ENCODE measurements at regions not wholly inside any gene's neighbourhood (a gene's known extent, or its start where the extent isn't known, plus 50 kb on each side); places are given as distances from the start of the nearest gene placed in this dataset.

GRCh38 chr1:244302876-244303609, 148.7 kb downstream of the ADSS2 start:
- no peaks in the 10 kb centered on the region for H3K36me3 ChIP-seq (ENCODE audit: control insufficient read depth in 4 of 4, insufficient read depth in 3 of 4, low read depth in 1 of 4, low read length in 3 of 4)
- H3K4me3 ChIP-seq (ENCODE audit: low read depth in 1 of 3, low read length in 3 of 3) = no peak overlapping the region
- no peaks in the 10 kb centered on the region for H3K9me3 ChIP-seq (ENCODE audit: control insufficient read depth in 4 of 4, low read length in 3 of 4)
- no peak for DNase-seq (ENCODE audit: low spot score)
- TF ChIP-seq FOXA1 (IDR thresholded peaks at IDR 0.05) (no peak), RXRA (IDR thresholded peaks at IDR 0.05) (peak in 1 of 2 donors; percentile 8), JUND (IDR thresholded peaks at IDR 0.05) (no peak), RAD21 (IDR thresholded peaks at IDR 0.05) (no peak), REST (IDR thresholded peaks at IDR 0.05) (no peak), GABPA (IDR thresholded peaks at IDR 0.05 in 1 of 2, conservative IDR thresholded peaks at IDR 0.05 in 1 of 2) (no peak), NR2F2 (IDR thresholded peaks at IDR 0.05) (peak; percentile 12), TAF1 (conservative IDR thresholded peaks at IDR 0.05) (no peak), EGR1 (IDR thresholded peaks at IDR 0.05; ENCODE audit: low read depth in 2 of 2) (no peak)
- no peak overlapping the region for H3K9ac ChIP-seq (ENCODE audit: low read depth in 1 of 2, low read length in 2 of 2)
- WGBS = 50% methylated on average over 11 of the region's 11 CpGs
- H3K27ac ChIP-seq (ENCODE audit: low read depth in 1 of 2, low read length in 2 of 2) = no peak overlapping the region
- no peaks in the 10 kb centered on the region for H3K27me3 ChIP-seq (ENCODE audit: control insufficient read depth in 4 of 4, insufficient read depth in 4 of 4, low read length in 3 of 4)
- peaks cover 0 to 13% (median 5%) of the 10 kb centered on the region in 4 donors for H3K4me1 ChIP-seq (ENCODE audit: control insufficient read depth in 4 of 4, insufficient read depth in 4 of 4, low read length in 3 of 4)

GRCh38 chr1:244303610-244303969, 148.1 kb downstream of the ADSS2 start:
- Histone ChIP-seq H3K27me3 (ENCODE audit: control insufficient read depth in 4 of 4, insufficient read depth in 4 of 4, low read length in 3 of 4) (no peaks in the 10 kb centered on the region), H3K9ac (ENCODE audit: low read depth in 1 of 2, low read length in 2 of 2) (no peak overlapping the region), H3K4me3 (ENCODE audit: low read depth in 1 of 3, low read length in 3 of 3) (no peak overlapping the region), H3K9me3 (ENCODE audit: control insufficient read depth in 4 of 4, low read length in 3 of 4) (no peaks in the 10 kb centered on the region), H3K27ac (ENCODE audit: low read depth in 1 of 2, low read length in 2 of 2) (no peak overlapping the region), H3K36me3 (ENCODE audit: control insufficient read depth in 4 of 4, insufficient read depth in 3 of 4, low read depth in 1 of 4, low read length in 3 of 4) (no peaks in the 10 kb centered on the region), H3K4me1 (ENCODE audit: control insufficient read depth in 4 of 4, insufficient read depth in 4 of 4, low read length in 3 of 4) (peaks cover 0 to 13% (median 5%) of the 10 kb centered on the region in 4 donors)
- 80% methylated on average over 5 of the region's 5 CpGs for WGBS
- TF ChIP-seq NR2F2 (IDR thresholded peaks at IDR 0.05) (no peak), FOXA2 (IDR thresholded peaks at IDR 0.05) (no peak), GABPA (IDR thresholded peaks at IDR 0.05 in 1 of 2, conservative IDR thresholded peaks at IDR 0.05 in 1 of 2) (no peak)
- DNase-seq (ENCODE audit: low spot score) = no peak

GRCh38 chr1:244304156-244304555, 147.6 kb downstream of the ADSS2 start:
- H3K9me3 ChIP-seq (ENCODE audit: control insufficient read depth in 4 of 4, low read length in 3 of 4) = no peaks in the 10 kb centered on the region
- H3K27ac ChIP-seq (ENCODE audit: low read depth in 1 of 2, low read length in 2 of 2) = no peak overlapping the region
- H3K4me3 ChIP-seq (ENCODE audit: low read depth in 1 of 3, low read length in 3 of 3) = no peak overlapping the region
- H3K9ac ChIP-seq (ENCODE audit: low read depth in 1 of 2, low read length in 2 of 2) = no peak overlapping the region
- H3K4me1 ChIP-seq (ENCODE audit: control insufficient read depth in 4 of 4, insufficient read depth in 4 of 4, low read length in 3 of 4) = peaks cover 0 to 12% (median 4%) of the 10 kb centered on the region in 4 donors
- no peaks in the 10 kb centered on the region for H3K27me3 ChIP-seq (ENCODE audit: control insufficient read depth in 4 of 4, insufficient read depth in 4 of 4, low read length in 3 of 4)
- WGBS = 93% methylated on average over 11 of the region's 11 CpGs
- DNase-seq (ENCODE audit: low spot score) = no peak
- no peaks in the 10 kb centered on the region for H3K36me3 ChIP-seq (ENCODE audit: control insufficient read depth in 4 of 4, insufficient read depth in 3 of 4, low read depth in 1 of 4, low read length in 3 of 4)
- TF ChIP-seq MAX (IDR thresholded peaks at IDR 0.05) = no peak
- no peak for TF ChIP-seq ZBTB33 (IDR thresholded peaks at IDR 0.05)
- TF ChIP-seq JUND (IDR thresholded peaks at IDR 0.05) = no peak
- TF ChIP-seq CTCF (IDR thresholded peaks at IDR 0.05; ENCODE audit: low read depth, low read length, missing input control) = no peak
- no peak for TF ChIP-seq SP1 (IDR thresholded peaks at IDR 0.05)
- TF ChIP-seq EGR1 (IDR thresholded peaks at IDR 0.05; ENCODE audit: low read depth in 2 of 2) = no peak
- TF ChIP-seq RXRA (IDR thresholded peaks at IDR 0.05) = no peak

Data from liver (tissue), 8 donors.